GM12878 (cell line): ENCODE measurements at regions not wholly inside any gene's neighbourhood (a gene's known extent, or its start where the extent isn't known, plus 50 kb on each side); places are given as distances from the start of the nearest gene placed in this dataset.

Source experiments
- ATAC-seq: fragments of 200-7000 bp; cut with Tn5 transposase; 3 replicates; pipeline ENCODE4 v1.9.1; 2020; ENCODE audit warnings: mild to moderate bottlenecking, moderate library complexity
- BruUV-seq: library from RNA; stranded (reverse); fragments of 400-500 nt; replicated peaks from 2 replicates; lab custom pipeline; 2021; lab: Mats Ljungman, UMichigan
- CTCF ChIA-PET: fragments of 300-600 bp; sonication (Branson Sonifier 250); formaldehyde crosslinking; extraction: SDS; loops from one replicate; lab custom pipeline; 2021; ENCODE audit warnings: inconsistent platforms; lab: Yijun Ruan, JAX
- POLR2A ChIA-PET: fragments of 350-600 bp; formaldehyde crosslinking; extraction: SDS; loops from one replicate; lab custom pipeline; 2021; ENCODE audit warnings: inconsistent platforms; lab: Charles Lee
- RAD21 ChIA-PET: fragments of 300-600 bp; sonication (Branson Sonifier 250); formaldehyde crosslinking; loops from one replicate; lab custom pipeline; 2023; ENCODE audit warnings: antibody characterized with exemption; ENCODE audit not compliant: unreplicated experiment; lab: Charles Lee
- SMC1A ChIA-PET: fragments of 300-600 bp; sonication (Branson Sonifier 250); formaldehyde crosslinking; loops from one replicate; lab custom pipeline; 2023; ENCODE audit not compliant: unreplicated experiment, uncharacterized antibody; lab: Charles Lee
- DNase-seq: peaks from one replicate; pipeline ENCODE4 v3.0.0-alpha.2; 2011; ENCODE audit warnings: low read depth, low spot score
- FAIRE-seq: peaks from 3 replicates; lab custom pipeline; 2011; peaks lifted over from hg19 to GRCh38; lab: Jason Lieb, UNC
- H2AFZ ChIP-seq: 2 replicates; pipeline ENCODE4 v1.6.0; 2011; ENCODE audit warnings: low read depth, low read length, control low read depth; ENCODE audit not compliant: control insufficient read depth
- H3K27ac ChIP-seq: 2 replicates; pipeline ENCODE4 v1.5.1; 2011; ENCODE audit warnings: control low read depth; ENCODE audit not compliant: control insufficient read depth, insufficient read depth
- H3K27me3 ChIP-seq, 2 experiments: replicated peaks in 1 of 2; 2 replicates each; pipeline versions ENCODE4 v1.6.0 to v1.6.1; 2011; ENCODE audit warnings: low read length in 1 of 2; ENCODE audit not compliant: control insufficient read depth in 2 of 2, insufficient read depth in 2 of 2
- H3K36me3 ChIP-seq, 2 experiments: 2 replicates each; pipeline ENCODE4 v1.5.1; 2011; ENCODE audit warnings: low read length in 1 of 2; ENCODE audit not compliant: control insufficient read depth in 2 of 2, insufficient read depth in 2 of 2
- H3K4me1 ChIP-seq: 2 replicates; pipeline ENCODE4 v1.6.1; 2011; ENCODE audit warnings: mild to moderate bottlenecking, low read length, moderate library complexity, mixed read lengths; ENCODE audit not compliant: control insufficient read depth, insufficient read depth
- H3K4me2 ChIP-seq: 2 replicates; pipeline ENCODE4 v1.6.0; 2011; ENCODE audit warnings: control low read depth; ENCODE audit not compliant: control insufficient read depth, insufficient read depth
- H3K4me3 ChIP-seq: fragments of 200-600 bp; sonication (generic); 2 replicates; pipeline ENCODE4 v1.5.1; 2016
- H3K79me2 ChIP-seq: 2 replicates; pipeline ENCODE4 v1.6.0; 2011; ENCODE audit warnings: low read length; ENCODE audit not compliant: control insufficient read depth, insufficient read depth
- H3K9ac ChIP-seq: 2 replicates; pipeline ENCODE4 v1.8.0; 2011; ENCODE audit warnings: low read length, control low read depth, mixed read lengths; ENCODE audit not compliant: control insufficient read depth, insufficient read depth
- H3K9me3 ChIP-seq: replicated peaks from 3 replicates; pipeline ENCODE4 v1.5.1; 2011; ENCODE audit warnings: mild to moderate bottlenecking, low read length; ENCODE audit not compliant: control insufficient read depth, insufficient read depth
- H4K20me1 ChIP-seq: 2 replicates; pipeline ENCODE4 v1.6.0; 2011; ENCODE audit not compliant: control insufficient read depth, insufficient read depth
- CHD2 ChIP-seq: IDR thresholded peaks from 2 replicates; pipeline ENCODE4 v1.6.1; 2011; ENCODE audit warnings: low read depth, low read length, improper control_type of control experiment, borderline replicate concordance
- GATAD2B ChIP-seq: fragments of 450-650 bp; conservative IDR thresholded peaks from 2 replicates; pipeline ENCODE4 v1.6.1; 2017; ENCODE audit warnings: low read depth, mild to moderate bottlenecking, moderate library complexity
- HDAC2 ChIP-seq: fragments of 200-600 bp; sonication (generic); IDR thresholded peaks from 2 replicates; pipeline ENCODE4 v1.6.1; 2017
- HDAC6 ChIP-seq: fragments of 200-600 bp; sonication (generic); IDR thresholded peaks from one replicate; pipeline ENCODE4 v1.8.0; 2017; ENCODE audit warnings: antibody characterized with exemption; ENCODE audit not compliant: unreplicated experiment
- NFYB ChIP-seq: IDR thresholded peaks from 2 replicates; pipeline ENCODE4 v1.6.1; 2011; ENCODE audit warnings: low read depth, mild to moderate bottlenecking, low read length, improper control_type of control experiment, moderate library complexity; ENCODE audit not compliant: insufficient read depth
- PML ChIP-seq: IDR thresholded peaks from 2 replicates; pipeline ENCODE4 v1.6.1; 2012; ENCODE audit warnings: low read length, inconsistent platforms
- STAT1 ChIP-seq: fragments of 450-650 bp; conservative IDR thresholded peaks from 2 replicates; pipeline ENCODE4 v1.6.1; 2014; ENCODE audit warnings: antibody characterized with exemption, mild to moderate bottlenecking
- WRNIP1 ChIP-seq: IDR thresholded peaks from 2 replicates; pipeline ENCODE4 v1.6.1; 2011; ENCODE audit warnings: low read depth, low read length, improper control_type of control experiment, borderline replicate concordance
- ZBED1 ChIP-seq: IDR thresholded peaks from 2 replicates; pipeline ENCODE4 v1.6.1; 2016; ENCODE audit warnings: borderline replicate concordance
- WGBS: methylation state at CpG from one replicate; pipeline ENCODE4 v1.1.6; 2016; ENCODE audit warnings: low lambda C conversion rate; ENCODE audit not compliant: insufficient replicate concordance, insufficient coverage; ENCODE audit errors: missing lambda C conversion rate; 5-methylcytosine and 5-hydroxymethylcytosine counted together
- in situ Hi-C: fragments of 300-500 bp; cut with MboI; formaldehyde crosslinking; loops from 9 replicates; pipeline ENCODE4 v1.14.3; 2018; ENCODE audit warnings: mixed read lengths
- intact Hi-C: fragments of 100-400 bp; cut with micrococcal nuclease; formaldehyde crosslinking; loops from one replicate; pipeline ENCODE4 v1.14.2; 2022; ENCODE audit not compliant: unreplicated experiment
- TF ChIP-seq, protein P1 (sequence below): fragments of 450-650 bp; formaldehyde crosslinking; IDR thresholded peaks from 2 replicates; pipeline ENCODE4 v1.5.0; 2022; ENCODE audit warnings: mild to moderate bottlenecking, missing genetic modification characterization
- TF ChIP-seq, protein P2 (sequence below): fragments of 450-650 bp; IDR thresholded peaks from 2 replicates; pipeline ENCODE4 v1.6.1; 2016; ENCODE audit warnings: mild to moderate bottlenecking
- TF ChIP-seq, protein P3 (sequence below): IDR thresholded peaks from 2 replicates; pipeline ENCODE4 v1.6.1; 2012; ENCODE audit warnings: low read depth, low read length, improper control_type of control experiment
- TF ChIP-seq, protein P4 (sequence below): fragments of 450-650 bp; IDR thresholded peaks from 2 replicates; pipeline ENCODE4 v1.6.1; 2017; ENCODE audit warnings: antibody characterized with exemption, mild to moderate bottlenecking, moderate library complexity

DNA sequence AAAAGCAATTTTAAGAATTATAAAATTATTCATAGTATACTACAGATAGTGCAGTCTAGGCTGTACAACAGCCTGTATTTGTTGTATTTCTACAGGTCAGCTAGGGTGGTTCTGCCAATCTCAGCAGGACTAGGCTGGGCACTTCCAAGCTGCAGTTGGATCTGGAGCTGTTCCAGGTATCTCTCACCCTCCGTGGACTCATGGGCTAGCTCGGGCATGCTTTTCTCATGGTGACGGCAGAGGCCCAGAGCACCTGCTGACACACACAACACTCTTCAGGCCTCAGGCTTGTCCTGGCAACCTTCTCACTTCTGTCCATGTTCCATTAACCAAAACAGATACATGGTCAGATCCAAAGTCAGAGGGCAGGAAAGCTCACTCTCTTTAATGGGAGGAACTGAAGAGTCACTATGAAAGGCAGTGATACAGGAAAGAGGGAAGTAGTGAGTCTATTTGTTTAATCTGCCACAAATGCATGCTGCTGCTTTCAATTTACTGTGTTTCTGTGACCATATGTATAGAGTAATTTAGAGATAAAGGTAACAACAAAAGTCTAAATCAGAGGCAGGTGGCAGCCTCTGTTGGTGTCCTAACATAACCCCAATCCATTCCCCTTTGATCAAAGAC is 462.4 kb upstream of the ACVR2A start:
- ChIA-PET CTCF (interaction anchor here (0.9 kb wide), 1 partner anchor 273 kb away, joined by 3 read pairs; no protein-coding TSS in a partner anchor), RAD21 (no interaction called here)

More for the DNA sequence above, 462.4 kb upstream of the ACVR2A start:
- Histone ChIP-seq H4K20me1 (no peaks in the 10 kb centered on the region), H3K9me3 (no peaks in the 10 kb centered on the region), H3K27ac (no peak overlapping the region), H3K36me3 (no peaks in the 10 kb centered on the region), H3K79me2 (no peaks in the 10 kb centered on the region), H3K4me2 (no peak overlapping the region), H3K4me1 (no peaks in the 10 kb centered on the region), H3K27me3 (no peaks in the 10 kb centered on the region), H3K4me3 (no peak overlapping the region), H3K9ac (no peak overlapping the region), H2AFZ (no peak overlapping the region; the same call in 1 of the 2 replicates)
- DNase-seq (no peak), ATAC-seq (no peak), FAIRE-seq (no peak)
- 49% methylated on average over 3 of the region's 3 CpGs for WGBS
- ChIA-PET POLR2A (no interaction called here), SMC1A (no interaction called here)
- BruUV-seq, result no TSS peak
- in situ Hi-C loops, result no loop called here
- TF ChIP-seq GATAD2B, result no peak
- TF ChIP-seq NFYB, result no peak
- TF ChIP-seq, protein P1, sequence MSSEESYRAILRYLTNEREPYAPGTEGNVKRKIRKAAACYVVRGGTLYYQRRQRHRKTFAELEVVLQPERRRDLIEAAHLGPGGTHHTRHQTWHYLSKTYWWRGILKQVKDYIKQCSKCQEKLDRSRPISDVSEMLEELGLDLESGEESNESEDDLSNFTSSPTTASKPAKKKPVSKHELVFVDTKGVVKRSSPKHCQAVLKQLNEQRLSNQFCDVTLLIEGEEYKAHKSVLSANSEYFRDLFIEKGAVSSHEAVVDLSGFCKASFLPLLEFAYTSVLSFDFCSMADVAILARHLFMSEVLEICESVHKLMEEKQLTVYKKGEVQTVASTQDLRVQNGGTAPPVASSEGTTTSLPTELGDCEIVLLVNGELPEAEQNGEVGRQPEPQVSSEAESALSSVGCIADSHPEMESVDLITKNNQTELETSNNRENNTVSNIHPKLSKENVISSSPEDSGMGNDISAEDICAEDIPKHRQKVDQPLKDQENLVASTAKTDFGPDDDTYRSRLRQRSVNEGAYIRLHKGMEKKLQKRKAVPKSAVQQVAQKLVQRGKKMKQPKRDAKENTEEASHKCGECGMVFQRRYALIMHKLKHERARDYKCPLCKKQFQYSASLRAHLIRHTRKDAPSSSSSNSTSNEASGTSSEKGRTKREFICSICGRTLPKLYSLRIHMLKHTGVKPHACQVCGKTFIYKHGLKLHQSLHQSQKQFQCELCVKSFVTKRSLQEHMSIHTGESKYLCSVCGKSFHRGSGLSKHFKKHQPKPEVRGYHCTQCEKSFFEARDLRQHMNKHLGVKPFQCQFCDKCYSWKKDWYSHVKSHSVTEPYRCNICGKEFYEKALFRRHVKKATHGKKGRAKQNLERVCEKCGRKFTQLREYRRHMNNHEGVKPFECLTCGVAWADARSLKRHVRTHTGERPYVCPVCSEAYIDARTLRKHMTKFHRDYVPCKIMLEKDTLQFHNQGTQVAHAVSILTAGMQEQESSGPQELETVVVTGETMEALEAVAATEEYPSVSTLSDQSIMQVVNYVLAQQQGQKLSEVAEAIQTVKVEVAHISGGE (CRISPR knock-in tag), result no peak
- TF ChIP-seq CHD2, result no peak
- no peak for TF ChIP-seq ZBED1
- TF ChIP-seq, protein P2, sequence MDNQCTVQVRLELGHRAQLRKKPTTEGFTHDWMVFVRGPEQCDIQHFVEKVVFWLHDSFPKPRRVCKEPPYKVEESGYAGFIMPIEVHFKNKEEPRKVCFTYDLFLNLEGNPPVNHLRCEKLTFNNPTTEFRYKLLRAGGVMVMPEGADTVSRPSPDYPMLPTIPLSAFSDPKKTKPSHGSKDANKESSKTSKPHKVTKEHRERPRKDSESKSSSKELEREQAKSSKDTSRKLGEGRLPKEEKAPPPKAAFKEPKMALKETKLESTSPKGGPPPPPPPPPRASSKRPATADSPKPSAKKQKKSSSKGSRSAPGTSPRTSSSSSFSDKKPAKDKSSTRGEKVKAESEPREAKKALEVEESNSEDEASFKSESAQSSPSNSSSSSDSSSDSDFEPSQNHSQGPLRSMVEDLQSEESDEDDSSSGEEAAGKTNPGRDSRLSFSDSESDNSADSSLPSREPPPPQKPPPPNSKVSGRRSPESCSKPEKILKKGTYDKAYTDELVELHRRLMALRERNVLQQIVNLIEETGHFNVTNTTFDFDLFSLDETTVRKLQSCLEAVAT, result no peak
- no peak for TF ChIP-seq WRNIP1
- TF ChIP-seq, protein P3, sequence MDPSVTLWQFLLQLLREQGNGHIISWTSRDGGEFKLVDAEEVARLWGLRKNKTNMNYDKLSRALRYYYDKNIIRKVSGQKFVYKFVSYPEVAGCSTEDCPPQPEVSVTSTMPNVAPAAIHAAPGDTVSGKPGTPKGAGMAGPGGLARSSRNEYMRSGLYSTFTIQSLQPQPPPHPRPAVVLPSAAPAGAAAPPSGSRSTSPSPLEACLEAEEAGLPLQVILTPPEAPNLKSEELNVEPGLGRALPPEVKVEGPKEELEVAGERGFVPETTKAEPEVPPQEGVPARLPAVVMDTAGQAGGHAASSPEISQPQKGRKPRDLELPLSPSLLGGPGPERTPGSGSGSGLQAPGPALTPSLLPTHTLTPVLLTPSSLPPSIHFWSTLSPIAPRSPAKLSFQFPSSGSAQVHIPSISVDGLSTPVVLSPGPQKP, result no peak
- no peak for TF ChIP-seq STAT1
- no peak for TF ChIP-seq PML
- no peak for TF ChIP-seq HDAC2
- TF ChIP-seq HDAC6, result no peak
- TF ChIP-seq, protein P4, sequence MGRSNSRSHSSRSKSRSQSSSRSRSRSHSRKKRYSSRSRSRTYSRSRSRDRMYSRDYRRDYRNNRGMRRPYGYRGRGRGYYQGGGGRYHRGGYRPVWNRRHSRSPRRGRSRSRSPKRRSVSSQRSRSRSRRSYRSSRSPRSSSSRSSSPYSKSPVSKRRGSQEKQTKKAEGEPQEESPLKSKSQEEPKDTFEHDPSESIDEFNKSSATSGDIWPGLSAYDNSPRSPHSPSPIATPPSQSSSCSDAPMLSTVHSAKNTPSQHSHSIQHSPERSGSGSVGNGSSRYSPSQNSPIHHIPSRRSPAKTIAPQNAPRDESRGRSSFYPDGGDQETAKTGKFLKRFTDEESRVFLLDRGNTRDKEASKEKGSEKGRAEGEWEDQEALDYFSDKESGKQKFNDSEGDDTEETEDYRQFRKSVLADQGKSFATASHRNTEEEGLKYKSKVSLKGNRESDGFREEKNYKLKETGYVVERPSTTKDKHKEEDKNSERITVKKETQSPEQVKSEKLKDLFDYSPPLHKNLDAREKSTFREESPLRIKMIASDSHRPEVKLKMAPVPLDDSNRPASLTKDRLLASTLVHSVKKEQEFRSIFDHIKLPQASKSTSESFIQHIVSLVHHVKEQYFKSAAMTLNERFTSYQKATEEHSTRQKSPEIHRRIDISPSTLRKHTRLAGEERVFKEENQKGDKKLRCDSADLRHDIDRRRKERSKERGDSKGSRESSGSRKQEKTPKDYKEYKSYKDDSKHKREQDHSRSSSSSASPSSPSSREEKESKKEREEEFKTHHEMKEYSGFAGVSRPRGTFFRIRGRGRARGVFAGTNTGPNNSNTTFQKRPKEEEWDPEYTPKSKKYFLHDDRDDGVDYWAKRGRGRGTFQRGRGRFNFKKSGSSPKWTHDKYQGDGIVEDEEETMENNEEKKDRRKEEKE, result no peak
- intact Hi-C loops, result no loop called here
